HG03064 (cell line): ENCODE measurements at regions not wholly inside any gene's neighbourhood (a gene's known extent, or its start where the extent isn't known, plus 50 kb on each side); places are given as distances from the start of the nearest gene placed in this dataset.

ENCODE experiments used
- ATAC-seq: cut with Tn5 transposase; IDR thresholded peaks from one replicate; pipeline ENCODE4 v1.9.1; 2021; ENCODE audit warnings: low read depth; ENCODE audit not compliant: unreplicated experiment

GRCh38 chr14:75370416-75371205 lies 57.2 kb upstream of the JDP2 start:
- no peak for ATAC-seq

GRCh38 chr14:75371297-75371696 lies 56.5 kb upstream of the JDP2 start:
- no peak for ATAC-seq

GRCh38 chr14:75372260-75372659 lies 55.6 kb upstream of the JDP2 start:
- no peak for ATAC-seq

GRCh38 chr14:75373133-75373532 lies 54.7 kb upstream of the JDP2 start:
- no peak for ATAC-seq

- ATAC-seq: no peak
Measured at GRCh38 chr14:75373616-75374015, 54.2 kb upstream of the JDP2 start.

GRCh38 chr14:75374911-75375310 lies 52.9 kb upstream of the JDP2 start:
- no peak for ATAC-seq

GRCh38 chr14:75375983-75376382 lies 51.8 kb upstream of the JDP2 start:
- ATAC-seq: no peak
